NCI-H2029 (cell line): ENCODE measurements at regions not wholly inside any gene's neighbourhood (a gene's known extent, or its start where the extent isn't known, plus 50 kb on each side); places are given as distances from the start of the nearest gene placed in this dataset.

Experiments used
- DNase-seq: peaks from one replicate; lab custom pipeline; 2025; lab: John Stamatoyannopoulos, UW

DNA sequence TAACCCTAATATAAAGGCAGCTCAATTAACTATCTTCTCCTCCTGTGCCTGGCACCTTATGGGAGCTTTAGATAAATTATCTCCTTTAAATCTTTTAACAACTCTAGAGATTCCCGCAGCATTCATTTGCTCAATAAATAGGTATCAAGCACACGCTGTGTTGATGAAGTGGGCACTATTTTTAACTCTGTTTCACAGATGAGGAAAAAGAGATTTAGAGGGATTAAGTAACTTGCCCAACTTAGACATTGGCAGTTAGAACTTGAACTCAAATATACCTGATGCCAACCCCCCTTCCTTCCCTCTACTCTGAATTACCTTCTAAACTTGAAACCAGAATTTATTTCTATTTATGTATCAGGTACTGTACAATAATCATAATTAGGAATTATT lies 112.4 kb downstream of the SH3TC2 start:
- DNase-seq: no peak

DNA sequence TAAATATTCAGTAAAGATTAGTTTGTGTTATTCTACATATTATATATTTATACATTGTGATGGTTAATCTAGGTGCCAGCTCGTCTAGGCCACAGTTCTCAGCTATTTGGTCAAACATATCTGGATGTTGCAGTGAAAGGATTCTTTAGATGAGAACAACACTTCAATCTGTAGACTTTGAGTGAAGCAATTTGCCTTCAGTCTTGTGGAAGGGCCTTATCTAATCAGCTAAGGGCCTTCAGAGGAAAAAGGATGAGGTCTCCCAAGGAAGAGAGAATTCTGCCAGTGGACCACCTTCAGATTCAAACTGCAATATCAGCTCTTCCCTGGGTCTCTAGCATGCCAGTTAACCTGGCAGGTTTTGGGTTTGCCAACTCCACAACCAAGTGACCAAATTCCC lies 112.0 kb downstream of the SH3TC2 start:
- DNase-seq: no peak

DNA sequence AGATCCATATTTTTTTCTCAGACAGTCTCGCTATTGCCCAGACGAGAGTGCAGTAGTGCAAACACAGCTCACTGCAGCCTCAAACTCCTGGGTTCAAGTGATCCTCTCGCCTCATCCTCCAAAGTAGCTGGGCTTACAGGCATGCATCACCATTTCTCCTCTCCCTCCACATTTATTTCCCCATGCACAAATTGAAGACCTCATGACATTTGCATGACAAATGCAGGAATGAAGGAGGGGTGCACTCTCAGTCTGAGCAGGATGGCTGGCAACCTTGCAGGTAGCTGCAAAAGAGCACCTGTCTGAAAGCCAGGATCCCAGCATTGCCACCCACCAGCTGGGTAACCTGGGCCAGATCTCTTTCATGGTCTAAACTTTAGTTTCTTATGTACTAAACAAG lies 111.2 kb downstream of the SH3TC2 start:
- DNase-seq: no peak

DNA sequence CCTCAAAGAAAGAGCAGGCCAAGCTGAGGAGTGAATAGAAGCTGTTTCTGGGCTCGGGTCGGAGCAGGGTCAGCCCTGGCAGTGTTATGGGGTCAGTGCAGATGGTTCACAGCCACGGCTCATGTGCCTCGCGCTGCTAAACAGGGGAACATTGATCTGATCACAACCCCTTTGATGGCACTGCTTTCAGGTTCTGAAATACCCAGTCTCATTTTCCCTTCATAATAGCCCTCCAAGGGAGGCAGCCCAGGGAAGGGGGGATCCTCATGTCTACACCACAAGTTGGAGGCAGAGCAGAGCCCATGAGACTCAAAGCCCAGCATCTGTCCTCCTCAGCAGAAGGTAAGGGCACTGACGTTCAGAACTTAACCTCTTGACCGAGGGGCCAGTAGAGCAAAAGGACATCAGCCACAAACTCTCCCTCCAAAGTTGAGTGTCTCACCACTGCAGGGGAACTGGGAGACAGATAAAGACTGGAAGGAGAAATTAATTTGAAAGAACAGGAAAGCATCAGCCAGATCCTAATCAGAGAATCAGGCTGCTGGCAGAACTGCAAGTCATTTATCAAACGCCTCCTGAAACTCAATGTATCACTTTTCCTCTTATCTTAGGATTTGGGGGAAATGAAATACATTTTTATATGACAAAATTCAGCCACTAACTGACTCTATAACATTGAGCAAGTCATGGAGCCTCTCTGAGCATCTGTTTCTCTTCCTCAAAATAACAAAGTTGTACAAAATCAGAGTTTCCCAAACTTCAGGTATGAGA lies 110.6 kb downstream of the SH3TC2 start:
- no peak for DNase-seq

DNA sequence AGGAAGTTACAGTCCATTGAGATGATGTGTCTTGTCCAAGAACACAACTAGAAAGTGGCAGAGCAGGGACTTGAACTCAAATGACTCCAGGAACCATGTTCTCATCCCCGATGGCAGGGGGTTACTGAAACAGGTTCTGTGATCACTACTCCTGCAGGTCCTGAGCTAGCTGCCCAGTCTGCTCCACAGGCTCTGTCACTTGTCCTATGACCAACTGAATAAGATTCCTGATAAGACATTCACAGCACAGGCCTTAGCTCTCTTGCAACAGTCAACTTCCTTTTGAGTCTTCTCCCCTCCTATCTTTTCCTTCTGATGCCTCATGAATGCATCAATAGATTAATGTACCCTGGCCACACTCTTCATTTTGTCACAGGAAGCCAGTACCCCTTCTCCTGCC lies 109.2 kb downstream of the SH3TC2 start:
- DNase-seq: no peak
